ENCODE measurements at regions not wholly inside any gene's neighbourhood (a gene's known extent, or its start where the extent isn't known, plus 50 kb on each side); places are given as distances from the start of the nearest gene placed in this dataset.

DNA sequence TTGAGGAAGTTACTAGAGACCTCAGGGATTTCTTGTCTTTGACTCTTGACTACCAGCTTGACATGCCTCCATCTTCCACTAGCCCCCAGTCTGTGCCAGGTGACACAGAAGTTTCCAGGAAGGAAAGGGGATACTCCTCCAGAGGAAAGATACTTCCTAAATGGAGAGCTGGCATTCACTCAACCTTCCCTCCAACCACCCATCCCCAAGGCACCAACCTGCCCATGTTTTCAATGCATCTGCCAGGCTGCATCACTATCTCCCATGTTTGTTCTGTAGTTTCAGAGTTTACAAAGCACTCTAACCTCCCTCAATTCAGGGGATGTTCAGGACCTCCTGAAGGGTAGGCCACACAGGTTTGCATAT lies 198.4 kb upstream of the LPP start:
- DNase-seq: no peak
- TF ChIP-seq POLR2AphosphoS5 (IDR thresholded peaks at IDR 0.05): no peak
- TF ChIP-seq, protein P1, sequence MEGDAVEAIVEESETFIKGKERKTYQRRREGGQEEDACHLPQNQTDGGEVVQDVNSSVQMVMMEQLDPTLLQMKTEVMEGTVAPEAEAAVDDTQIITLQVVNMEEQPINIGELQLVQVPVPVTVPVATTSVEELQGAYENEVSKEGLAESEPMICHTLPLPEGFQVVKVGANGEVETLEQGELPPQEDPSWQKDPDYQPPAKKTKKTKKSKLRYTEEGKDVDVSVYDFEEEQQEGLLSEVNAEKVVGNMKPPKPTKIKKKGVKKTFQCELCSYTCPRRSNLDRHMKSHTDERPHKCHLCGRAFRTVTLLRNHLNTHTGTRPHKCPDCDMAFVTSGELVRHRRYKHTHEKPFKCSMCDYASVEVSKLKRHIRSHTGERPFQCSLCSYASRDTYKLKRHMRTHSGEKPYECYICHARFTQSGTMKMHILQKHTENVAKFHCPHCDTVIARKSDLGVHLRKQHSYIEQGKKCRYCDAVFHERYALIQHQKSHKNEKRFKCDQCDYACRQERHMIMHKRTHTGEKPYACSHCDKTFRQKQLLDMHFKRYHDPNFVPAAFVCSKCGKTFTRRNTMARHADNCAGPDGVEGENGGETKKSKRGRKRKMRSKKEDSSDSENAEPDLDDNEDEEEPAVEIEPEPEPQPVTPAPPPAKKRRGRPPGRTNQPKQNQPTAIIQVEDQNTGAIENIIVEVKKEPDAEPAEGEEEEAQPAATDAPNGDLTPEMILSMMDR (IDR thresholded peaks at IDR 0.05 in 8 of 11, conservative IDR thresholded peaks at IDR 0.05 in 3 of 11): no peak
- Histone ChIP-seq H3K9me3 (no peaks in the 10 kb centered on the region), H3K36me3 (no peaks in the 10 kb centered on the region), H3K27ac (peak overlapping the region in 7 of 8 donors; percentile 54 to 89 (median 75)), H3K4me3 (peak overlapping the region in 1 of 8 donors; percentile 5), H3K4me1 (peaks cover 7 to 86% (median 42%) of the 10 kb centered on the region in 6 donors), H3K27me3 (replicated peaks in 1 of 7) (no peaks in the 10 kb centered on the region)
- intact Hi-C loops (cut with DNase I; ENCODE audit: low total_unique reads): no loop called here

DNA sequence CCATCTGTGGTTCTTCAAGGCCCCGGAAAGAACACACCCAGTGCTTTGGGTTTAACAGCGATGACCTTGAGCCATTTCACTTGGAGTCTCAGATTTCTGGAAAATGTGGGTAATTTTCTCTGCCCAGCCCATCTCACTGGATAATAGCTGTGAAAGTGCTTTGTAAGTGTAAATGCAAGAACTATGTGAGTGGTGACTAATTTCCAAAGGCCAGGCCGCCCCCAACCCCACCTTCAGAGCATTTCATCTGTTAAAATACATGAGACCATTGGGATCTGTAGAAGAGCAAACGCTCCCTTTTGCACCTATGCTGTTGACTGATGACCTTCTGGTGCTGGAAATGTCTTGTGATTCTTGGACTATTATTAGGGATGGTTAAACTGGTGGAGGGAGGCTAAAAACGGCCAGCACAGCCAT lies 196.8 kb upstream of the LPP start:
- Histone ChIP-seq H3K27me3 (replicated peaks in 1 of 7) (no peaks in the 10 kb centered on the region), H3K4me1 (peaks cover 7 to 73% (median 35%) of the 10 kb centered on the region in 6 donors), H3K4me3 (no peak overlapping the region), H3K27ac (peak overlapping the region in 2 of 8 donors; percentile 85 to 89), H3K9me3 (no peaks in the 10 kb centered on the region), H3K36me3 (no peaks in the 10 kb centered on the region)
- DNase-seq: no peak
- intact Hi-C loops (cut with DNase I; ENCODE audit: low total_unique reads): no loop called here
- WGBS, 5 donors: 76 to 84% (median 77%) methylated on average over 5 of the region's 5 CpGs
- TF ChIP-seq, protein P1 (IDR thresholded peaks at IDR 0.05 in 8 of 11, conservative IDR thresholded peaks at IDR 0.05 in 3 of 11): no peak
- TF ChIP-seq POLR2A (IDR thresholded peaks at IDR 0.05) (no peak), POLR2AphosphoS5 (IDR thresholded peaks at IDR 0.05) (no peak)

DNA sequence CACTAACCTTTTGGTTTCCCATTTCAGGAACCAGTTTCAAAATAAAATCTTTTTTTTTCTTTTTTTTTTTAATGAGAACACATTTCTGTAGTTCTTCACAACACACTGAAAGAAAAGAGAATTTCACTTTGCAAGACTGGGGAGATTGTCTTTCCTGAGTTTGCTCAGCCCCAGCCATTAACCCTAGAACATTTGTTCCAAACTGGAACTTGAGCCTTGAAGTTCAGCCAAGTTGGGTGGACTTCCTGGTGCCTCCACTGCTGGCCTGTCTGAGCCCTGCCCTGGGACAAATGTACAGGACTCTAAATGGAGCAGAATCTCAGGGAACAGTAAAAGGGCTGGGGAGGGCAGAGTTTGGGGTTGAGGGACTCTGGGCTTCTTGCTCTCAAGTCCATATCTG lies 196.4 kb upstream of the LPP start:
- Histone ChIP-seq H3K27me3 (replicated peaks in 1 of 7) (no peaks in the 10 kb centered on the region), H3K27ac (peak overlapping the region in 2 of 8 donors; percentile 85 to 89), H3K36me3 (no peaks in the 10 kb centered on the region), H3K9me3 (no peaks in the 10 kb centered on the region), H3K4me3 (no peak overlapping the region), H3K4me1 (peaks cover 7 to 73% (median 36%) of the 10 kb centered on the region in 6 donors)
- DNase-seq: no peak
- no peak for TF ChIP-seq POLR2A (IDR thresholded peaks at IDR 0.05)
- TF ChIP-seq POLR2AphosphoS5 (IDR thresholded peaks at IDR 0.05): no peak
- TF ChIP-seq, protein P1 (IDR thresholded peaks at IDR 0.05 in 8 of 11, conservative IDR thresholded peaks at IDR 0.05 in 3 of 11): no peak
- intact Hi-C loops (cut with DNase I; ENCODE audit: low total_unique reads): no loop called here

DNA sequence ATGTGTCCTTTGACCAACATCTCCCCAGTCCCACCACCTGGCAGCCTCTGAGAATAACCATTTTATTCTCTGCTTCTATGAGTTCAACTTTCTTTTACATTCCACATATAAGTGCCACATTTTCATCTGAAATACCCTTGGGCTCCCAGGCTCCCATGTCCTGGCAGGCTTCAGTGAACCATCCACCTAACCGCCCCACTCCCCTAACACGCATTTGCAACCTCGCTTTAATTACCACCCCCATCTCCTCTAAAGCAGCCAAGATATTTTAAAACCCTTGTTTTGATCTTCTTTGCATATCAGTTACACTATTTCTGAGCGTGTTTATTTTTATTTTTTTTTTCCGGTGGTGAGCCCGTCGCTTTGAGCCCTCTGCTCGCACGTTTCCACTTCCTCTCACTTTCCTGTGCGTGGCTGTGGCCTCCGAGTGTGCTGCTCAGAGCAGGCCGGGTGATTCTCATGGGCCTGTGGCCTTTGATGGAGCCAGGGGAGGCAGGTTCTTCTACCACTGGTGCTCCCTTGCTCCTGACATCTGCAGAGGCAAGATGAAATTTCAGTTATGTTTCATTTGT lies 195.4 kb upstream of the LPP start:
- Histone ChIP-seq H3K36me3 (no peaks in the 10 kb centered on the region), H3K9me3 (no peaks in the 10 kb centered on the region), H3K4me1 (peaks cover 7 to 73% (median 40%) of the 10 kb centered on the region in 6 donors), H3K27ac (peak overlapping the region in 4 of 8 donors; percentile 43 to 89 (median 62)), H3K27me3 (replicated peaks in 1 of 7) (no peaks in the 10 kb centered on the region), H3K4me3 (peak overlapping the region in 1 of 8 donors; percentile 12)
- intact Hi-C loops (cut with DNase I; ENCODE audit: low total_unique reads): no loop called here
- WGBS, 5 donors: 18 to 37% (median 28%) methylated on average over 12 of the region's 12 CpGs
- DNase-seq: peak; percentile 92
- peak in 2 of 3 donors; percentile 16 to 41 for TF ChIP-seq POLR2AphosphoS5 (IDR thresholded peaks at IDR 0.05)
- TF ChIP-seq, protein P1 (IDR thresholded peaks at IDR 0.05 in 8 of 11, conservative IDR thresholded peaks at IDR 0.05 in 3 of 11): no peak

All from spleen (tissue), 11 donors.